ENCODE measurements at regions not wholly inside any gene's neighbourhood (a gene's known extent, or its start where the extent isn't known, plus 50 kb on each side); places are given as distances from the start of the nearest gene placed in this dataset.
A peak's percentile ranks its signal among the peaks of the same experiment; 100 is the strongest.

- H3K36me3 ChIP-seq (ENCODE audit: insufficient read depth, low read length) = no peaks in the 10 kb centered on the region
- peaks cover 34% of the 10 kb centered on the region for H3K4me1 ChIP-seq (ENCODE audit: insufficient read depth, low read length)
- H3K9me3 ChIP-seq (ENCODE audit: control insufficient read depth, insufficient read depth, low read length) = no peaks in the 10 kb centered on the region
- peak overlapping the region; percentile 17; the same call in 1 of the 2 replicates for H3K9ac ChIP-seq (ENCODE audit: low read depth, low read length)
These were observed 129.7 kb upstream of the BOD1 start for GRCh38 chr5:173746047-173746646.

DNA sequence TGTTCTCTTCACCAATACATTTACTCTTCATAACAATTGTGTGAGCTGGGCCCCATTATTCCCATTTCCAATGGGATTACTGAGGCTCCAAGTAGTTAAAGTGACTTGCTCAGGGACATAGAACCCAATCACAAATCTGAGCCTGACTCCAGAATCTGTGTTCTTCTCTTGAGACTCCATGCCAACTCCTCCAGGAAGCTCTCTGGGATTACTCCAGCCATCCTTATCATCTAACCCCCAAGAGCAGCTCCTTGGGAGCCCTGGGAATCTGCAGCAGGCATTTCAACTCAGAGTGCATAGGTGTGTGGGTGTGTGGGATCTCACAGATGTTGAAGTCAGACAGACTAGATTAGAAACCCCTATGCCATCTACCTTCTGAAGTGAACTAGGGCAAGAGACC is 131.4 kb upstream of the BOD1 start:
- no peaks in the 10 kb centered on the region for H3K36me3 ChIP-seq (ENCODE audit: insufficient read depth, low read length)
- no peaks in the 10 kb centered on the region for H3K9me3 ChIP-seq (ENCODE audit: control insufficient read depth, insufficient read depth, low read length)
- H3K9ac ChIP-seq (ENCODE audit: low read depth, low read length) = no peak overlapping the region
- H3K4me1 ChIP-seq (ENCODE audit: insufficient read depth, low read length) = peaks cover 34% of the 10 kb centered on the region

- H3K4me1 ChIP-seq (ENCODE audit: insufficient read depth, low read length) = peaks cover 24% of the 10 kb centered on the region
- H3K9me3 ChIP-seq (ENCODE audit: control insufficient read depth, insufficient read depth, low read length) = no peaks in the 10 kb centered on the region
- H3K36me3 ChIP-seq (ENCODE audit: insufficient read depth, low read length) = no peaks in the 10 kb centered on the region
- H3K9ac ChIP-seq (ENCODE audit: low read depth, low read length) = no peak overlapping the region
These were observed 134.3 kb upstream of the BOD1 start for GRCh38 chr5:173750538-173751265.

GRCh38 chr5:173751266-173751600 is 134.8 kb upstream of the BOD1 start:
- peaks cover 19% of the 10 kb centered on the region for H3K4me1 ChIP-seq (ENCODE audit: insufficient read depth, low read length)
- no peak overlapping the region for H3K9ac ChIP-seq (ENCODE audit: low read depth, low read length)
- no peaks in the 10 kb centered on the region for H3K36me3 ChIP-seq (ENCODE audit: insufficient read depth, low read length)
- no peaks in the 10 kb centered on the region for H3K9me3 ChIP-seq (ENCODE audit: control insufficient read depth, insufficient read depth, low read length)

DNA sequence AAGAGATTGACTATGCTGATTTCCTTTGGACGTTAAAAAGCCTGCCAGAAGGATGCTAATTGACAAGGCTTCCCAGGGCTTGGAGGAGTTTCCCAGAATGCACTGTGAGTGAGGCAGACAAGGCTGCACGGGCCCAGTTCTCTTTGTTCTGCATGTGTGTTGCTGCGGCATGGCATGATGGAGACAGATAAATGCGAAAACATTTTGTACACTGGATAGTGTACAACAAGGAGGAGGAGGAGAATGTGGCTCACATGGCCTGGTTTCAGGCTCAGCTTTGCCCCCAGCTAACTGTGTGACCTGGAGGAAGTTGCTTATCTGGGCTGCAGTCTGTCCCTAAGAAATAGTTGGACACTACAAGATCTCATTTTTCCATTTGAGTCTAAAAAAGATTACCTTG is 135.5 kb upstream of the CPEB4 start:
- H3K9me3 ChIP-seq (ENCODE audit: control insufficient read depth, insufficient read depth, low read length) = no peaks in the 10 kb centered on the region
- no peak overlapping the region for H3K9ac ChIP-seq (ENCODE audit: low read depth, low read length)
- peaks cover 16% of the 10 kb centered on the region for H3K4me1 ChIP-seq (ENCODE audit: insufficient read depth, low read length)

GRCh38 chr5:173753307-173754168 is 134.6 kb upstream of the CPEB4 start:
- Histone ChIP-seq H3K4me1 (ENCODE audit: insufficient read depth, low read length) (peaks cover 12% of the 10 kb centered on the region), H3K9ac (ENCODE audit: low read depth, low read length) (no peak overlapping the region), H3K36me3 (ENCODE audit: insufficient read depth, low read length) (no peaks in the 10 kb centered on the region), H3K9me3 (ENCODE audit: control insufficient read depth, insufficient read depth, low read length) (no peaks in the 10 kb centered on the region)

More for the DNA sequence above, 135.5 kb upstream of the CPEB4 start:
- no peaks in the 10 kb centered on the region for H3K36me3 ChIP-seq (ENCODE audit: insufficient read depth, low read length)

GRCh38 chr5:173755319-173755718 is 132.8 kb upstream of the CPEB4 start:
- no peaks in the 10 kb centered on the region for H3K36me3 ChIP-seq (ENCODE audit: insufficient read depth, low read length)
- H3K9ac ChIP-seq (ENCODE audit: low read depth, low read length) = no peak overlapping the region
- H3K4me1 ChIP-seq (ENCODE audit: insufficient read depth, low read length) = peaks cover 10% of the 10 kb centered on the region

GRCh38 chr5:173757403-173758209 is 130.5 kb upstream of the CPEB4 start:
- H3K9ac ChIP-seq (ENCODE audit: low read depth, low read length) = no peak overlapping the region
- H3K4me1 ChIP-seq (ENCODE audit: insufficient read depth, low read length) = peaks cover 10% of the 10 kb centered on the region
- H3K9me3 ChIP-seq (ENCODE audit: control insufficient read depth, insufficient read depth, low read length) = no peaks in the 10 kb centered on the region
- no peaks in the 10 kb centered on the region for H3K36me3 ChIP-seq (ENCODE audit: insufficient read depth, low read length)

More at GRCh38 chr5:173755319-173755718, 132.8 kb upstream of the CPEB4 start:
- no peaks in the 10 kb centered on the region for H3K9me3 ChIP-seq (ENCODE audit: control insufficient read depth, insufficient read depth, low read length)

DNA sequence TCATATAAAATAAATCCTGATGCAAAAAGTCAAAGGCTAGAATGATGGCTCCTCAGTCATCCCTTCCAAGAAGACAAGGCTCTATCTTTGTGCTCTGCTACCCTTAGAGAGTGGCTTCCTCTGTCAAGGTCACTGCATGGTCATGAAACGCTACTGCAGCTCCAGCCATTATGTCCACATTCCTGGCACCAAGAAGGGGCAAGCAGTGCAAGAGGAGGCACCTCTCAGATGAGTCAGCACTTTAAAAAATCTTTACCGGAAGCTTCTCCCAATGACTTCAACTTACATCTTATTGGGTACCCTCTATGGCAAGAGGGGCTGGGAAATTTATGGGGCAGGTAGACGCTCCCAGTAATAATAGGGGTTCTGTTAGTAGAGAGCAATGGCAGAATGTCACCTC is 129.5 kb upstream of the CPEB4 start:
- H3K9me3 ChIP-seq (ENCODE audit: control insufficient read depth, insufficient read depth, low read length) = no peaks in the 10 kb centered on the region
- H3K9ac ChIP-seq (ENCODE audit: low read depth, low read length) = no peak overlapping the region
- peaks cover 6% of the 10 kb centered on the region; the same call in 1 of the 2 replicates for H3K4me1 ChIP-seq (ENCODE audit: insufficient read depth, low read length)
- no peaks in the 10 kb centered on the region for H3K36me3 ChIP-seq (ENCODE audit: insufficient read depth, low read length)

DNA sequence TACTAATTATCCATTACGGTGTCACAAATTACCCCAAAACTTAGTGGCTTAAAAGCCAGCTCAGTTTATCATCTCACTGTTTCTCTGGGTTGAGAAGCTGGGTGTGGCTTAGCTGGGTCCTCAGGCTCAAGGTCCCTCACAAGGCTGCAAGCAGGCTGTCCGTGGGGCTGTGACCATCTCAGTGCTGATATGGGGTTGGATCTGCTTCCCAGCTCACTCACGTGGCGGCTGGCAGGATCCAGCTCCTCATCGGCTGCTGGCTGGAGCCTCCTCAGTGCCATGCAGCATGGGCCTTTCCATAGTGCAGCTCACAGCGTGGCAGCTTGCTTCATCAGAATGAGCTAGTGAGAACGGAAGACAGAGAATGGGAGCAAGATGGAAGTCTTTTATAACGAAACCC is 128.5 kb upstream of the CPEB4 start:
- Histone ChIP-seq H3K36me3 (ENCODE audit: insufficient read depth, low read length) (no peaks in the 10 kb centered on the region), H3K9ac (ENCODE audit: low read depth, low read length) (no peak overlapping the region), H3K4me1 (ENCODE audit: insufficient read depth, low read length) (peaks cover 13% of the 10 kb centered on the region), H3K9me3 (ENCODE audit: control insufficient read depth, insufficient read depth, low read length) (no peaks in the 10 kb centered on the region)

DNA sequence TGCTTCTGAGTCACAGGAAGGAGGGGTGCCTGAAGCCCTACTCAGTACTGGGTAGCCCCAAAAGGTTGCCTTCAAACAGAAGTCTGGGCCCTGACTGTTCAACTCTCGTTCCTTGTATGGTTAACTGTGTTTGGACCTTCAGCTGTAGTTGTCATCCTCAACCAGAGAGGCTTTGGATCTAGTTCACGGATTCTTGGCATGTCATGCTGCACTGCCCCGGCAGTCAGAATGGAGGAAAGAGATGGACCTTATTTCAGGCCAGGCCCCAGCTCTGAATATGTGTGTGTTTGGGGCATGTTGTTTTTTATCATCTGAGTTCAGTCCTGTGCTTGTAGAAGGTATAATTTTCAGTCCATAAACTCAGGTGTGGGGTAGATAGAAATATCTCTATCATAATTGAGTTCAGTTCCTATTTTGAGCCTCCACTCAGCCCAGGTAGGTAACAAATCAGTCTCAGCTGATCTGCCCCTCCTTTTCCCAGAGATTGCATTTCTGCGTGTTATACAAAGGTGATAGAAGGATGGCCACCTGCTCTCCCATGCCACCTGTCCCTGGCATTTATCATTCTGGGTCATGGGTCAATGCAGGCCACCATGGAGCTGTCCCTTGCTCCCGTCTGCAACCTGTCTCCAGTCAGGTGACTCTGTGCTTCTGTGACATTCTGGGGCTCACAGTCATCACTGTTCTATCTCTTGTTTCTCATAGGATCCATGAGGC is 127.5 kb upstream of the CPEB4 start:
- peaks cover 19% of the 10 kb centered on the region for H3K4me1 ChIP-seq (ENCODE audit: insufficient read depth, low read length)
- no peaks in the 10 kb centered on the region for H3K36me3 ChIP-seq (ENCODE audit: insufficient read depth, low read length)
- H3K9ac ChIP-seq (ENCODE audit: low read depth, low read length) = no peak overlapping the region
- no peaks in the 10 kb centered on the region for H3K9me3 ChIP-seq (ENCODE audit: control insufficient read depth, insufficient read depth, low read length)

GRCh38 chr5:173761178-173761513 is 127.0 kb upstream of the CPEB4 start:
- Histone ChIP-seq H3K9ac (ENCODE audit: low read depth, low read length) (no peak overlapping the region), H3K9me3 (ENCODE audit: control insufficient read depth, insufficient read depth, low read length) (no peaks in the 10 kb centered on the region), H3K36me3 (ENCODE audit: insufficient read depth, low read length) (no peaks in the 10 kb centered on the region), H3K4me1 (ENCODE audit: insufficient read depth, low read length) (peaks cover 20% of the 10 kb centered on the region)

DNA sequence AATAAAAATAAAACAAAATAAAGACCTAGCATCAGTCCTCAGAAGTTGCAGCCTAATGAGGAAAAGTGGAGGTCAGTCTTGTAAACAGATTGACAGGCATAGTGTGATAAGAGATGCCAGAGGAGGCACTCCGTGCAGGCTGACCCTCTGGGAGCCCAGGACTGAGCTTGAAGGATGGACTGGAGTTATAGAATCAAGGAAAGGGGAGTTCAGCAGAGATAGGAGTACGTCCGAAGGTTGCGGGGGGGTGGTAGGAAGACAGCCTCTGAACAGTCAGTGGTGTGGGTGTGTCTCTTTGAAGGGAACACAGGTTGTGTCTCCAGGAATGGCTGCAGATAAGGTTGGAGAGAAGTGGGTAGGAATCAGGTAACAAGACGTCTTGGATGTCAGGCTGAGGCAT is 126.1 kb upstream of the CPEB4 start:
- Histone ChIP-seq H3K4me1 (ENCODE audit: insufficient read depth, low read length) (peaks cover 23% of the 10 kb centered on the region), H3K9ac (ENCODE audit: low read depth, low read length) (no peak overlapping the region), H3K36me3 (ENCODE audit: insufficient read depth, low read length) (no peaks in the 10 kb centered on the region), H3K9me3 (ENCODE audit: control insufficient read depth, insufficient read depth, low read length) (no peaks in the 10 kb centered on the region)

DNA sequence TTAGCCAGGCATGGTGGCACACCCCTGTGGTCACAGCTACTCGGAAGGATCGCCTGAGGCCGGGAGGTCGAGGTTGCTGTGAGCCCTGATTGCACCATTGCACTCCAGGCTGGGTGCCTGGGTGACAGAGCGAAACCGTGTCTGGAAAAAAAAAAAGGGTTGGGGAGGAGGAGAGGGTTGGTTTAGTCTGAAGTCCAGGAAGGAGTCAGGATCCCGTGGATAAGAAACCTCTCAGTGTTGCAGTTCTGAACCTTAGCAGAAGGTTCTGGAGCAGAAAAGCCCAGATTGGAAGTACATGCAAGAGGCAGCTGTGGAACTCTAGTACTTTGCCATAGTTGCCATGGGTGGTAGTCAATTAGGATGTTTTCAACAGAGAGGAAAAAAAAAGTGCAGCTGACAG is 125.2 kb upstream of the CPEB4 start:
- peaks cover 23% of the 10 kb centered on the region for H3K4me1 ChIP-seq (ENCODE audit: insufficient read depth, low read length)
- no peaks in the 10 kb centered on the region for H3K9me3 ChIP-seq (ENCODE audit: control insufficient read depth, insufficient read depth, low read length)
- no peak overlapping the region for H3K9ac ChIP-seq (ENCODE audit: low read depth, low read length)
- no peaks in the 10 kb centered on the region for H3K36me3 ChIP-seq (ENCODE audit: insufficient read depth, low read length)

All from ES-I3 (cell line).